ENCODE measurements at regions not wholly inside any gene's neighbourhood (a gene's known extent, or its start where the extent isn't known, plus 50 kb on each side); places are given as distances from the start of the nearest gene placed in this dataset.

GRCh38 chr20:57809661-57810172 lies 99.9 kb upstream of the PMEPA1 start:
- no TSS peak for BruUV-seq (replicated peaks)
- Histone ChIP-seq H3K9me2 (replicated peaks; ENCODE audit: low read length) (no peaks in the 10 kb centered on the region), H3K27ac (ENCODE audit: low read length) (no peak overlapping the region), H3F3A (ENCODE audit: low read length, unreplicated experiment) (no peaks in the 10 kb centered on the region), H2AFZ (ENCODE audit: low read length) (no peak overlapping the region), H3K79me2 (ENCODE audit: low read length) (no peaks in the 10 kb centered on the region), H3K27me3 (ENCODE audit: low read length) (no peaks in the 10 kb centered on the region), H3K4me2 (ENCODE audit: low read length) (no peak overlapping the region), H4K20me1 (ENCODE audit: low read length) (no peaks in the 10 kb centered on the region), H3K36me3 (ENCODE audit: low read depth, low read length) (no peaks in the 10 kb centered on the region), H3K4me1 (ENCODE audit: insufficient read depth, low read length) (peaks cover 6% of the 10 kb centered on the region; the same call in 1 of the 2 replicates), H3K9ac (ENCODE audit: low read length) (no peak overlapping the region), H3K4me3 (ENCODE audit: low read length) (no peak overlapping the region), H3K9me3 (ENCODE audit: low read length) (no peaks in the 10 kb centered on the region)
- DNase-seq = peak; percentile 68
- ChIA-PET CTCF (no interaction called here), POLR2A (ENCODE audit: unreplicated experiment) (no interaction called here)
- no peak for ATAC-seq
- TF ChIP-seq CTCF (conservative IDR thresholded peaks at IDR 0.05; ENCODE audit: low read depth, low read length) = 0 out of 2 replicates have a peak, but pooled peaks have one; percentile 20
- TF ChIP-seq EZH2phosphoT487 (IDR thresholded peaks at IDR 0.05; ENCODE audit: borderline replicate concordance, low read length) = no peak
- intact Hi-C loops (cut with micrococcal nuclease) = no loop called here

DNA sequence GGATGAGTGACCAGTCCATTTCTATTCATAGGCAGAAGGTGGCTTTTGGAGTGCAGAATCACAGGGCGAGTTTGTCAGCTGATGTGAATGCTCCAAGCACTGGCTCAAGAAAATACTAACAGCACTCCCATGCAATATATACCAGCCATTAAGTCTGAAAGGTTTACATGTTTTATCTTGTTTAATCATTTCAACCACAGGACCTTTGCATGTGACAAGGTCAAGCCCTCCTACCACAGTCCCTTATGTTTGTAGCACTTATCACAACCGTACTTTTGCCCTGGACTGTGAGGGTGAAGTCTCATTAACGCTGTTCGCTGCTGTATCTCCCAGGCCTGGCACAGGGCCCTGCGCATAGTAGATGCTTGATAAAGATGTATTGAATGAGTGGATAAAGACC lies 99.3 kb upstream of the PMEPA1 start:
- no peaks in the 10 kb centered on the region for H3K79me2 ChIP-seq (ENCODE audit: low read length)
- BruUV-seq (replicated peaks) = no TSS peak
- no peak for DNase-seq
- no peaks in the 10 kb centered on the region for H4K20me1 ChIP-seq (ENCODE audit: low read length)
- no peak overlapping the region for H2AFZ ChIP-seq (ENCODE audit: low read length)
- ChIA-PET CTCF (no interaction called here), POLR2A (ENCODE audit: unreplicated experiment) (no interaction called here)
- no peak overlapping the region for H3K9ac ChIP-seq (ENCODE audit: low read length)
- H3K4me3 ChIP-seq (ENCODE audit: low read length) = no peak overlapping the region
- TF ChIP-seq EZH2 (IDR thresholded peaks at IDR 0.05; ENCODE audit: low read length, unreplicated experiment) (no peak), CTCF (conservative IDR thresholded peaks at IDR 0.05; ENCODE audit: low read depth, low read length) (no peak), EZH2phosphoT487 (IDR thresholded peaks at IDR 0.05; ENCODE audit: borderline replicate concordance, low read length) (no peak)
- no peak overlapping the region for H3K4me2 ChIP-seq (ENCODE audit: low read length)
- no peak for ATAC-seq
- H3K9me3 ChIP-seq (ENCODE audit: low read length) = no peaks in the 10 kb centered on the region
- no peaks in the 10 kb centered on the region for H3K27me3 ChIP-seq (ENCODE audit: low read length)
- H3K27ac ChIP-seq (ENCODE audit: low read length) = no peak overlapping the region
- H3F3A ChIP-seq (ENCODE audit: low read length, unreplicated experiment) = no peaks in the 10 kb centered on the region
- no peaks in the 10 kb centered on the region for H3K36me3 ChIP-seq (ENCODE audit: low read depth, low read length)
- no peaks in the 10 kb centered on the region for H3K9me2 ChIP-seq (replicated peaks; ENCODE audit: low read length)
- peaks cover 6% of the 10 kb centered on the region; the same call in 1 of the 2 replicates for H3K4me1 ChIP-seq (ENCODE audit: insufficient read depth, low read length)
- intact Hi-C loops (cut with micrococcal nuclease) = no loop called here

GRCh38 chr20:57808264-57809070 lies 98.7 kb upstream of the PMEPA1 start:
- no peak for ATAC-seq
- peaks cover 6% of the 10 kb centered on the region; the same call in 1 of the 2 replicates for H3K4me1 ChIP-seq (ENCODE audit: insufficient read depth, low read length)
- H3K79me2 ChIP-seq (ENCODE audit: low read length) = no peaks in the 10 kb centered on the region
- BruUV-seq (replicated peaks) = no TSS peak
- H3K9me2 ChIP-seq (replicated peaks; ENCODE audit: low read length) = no peaks in the 10 kb centered on the region
- H3K27ac ChIP-seq (ENCODE audit: low read length) = no peak overlapping the region
- intact Hi-C loops (cut with micrococcal nuclease) = no loop called here
- ChIA-PET CTCF (no interaction called here), POLR2A (ENCODE audit: unreplicated experiment) (no interaction called here)
- H3K9me3 ChIP-seq (ENCODE audit: low read length) = no peaks in the 10 kb centered on the region
- H3K9ac ChIP-seq (ENCODE audit: low read length) = no peak overlapping the region
- no peak overlapping the region for H3K4me3 ChIP-seq (ENCODE audit: low read length)
- H3F3A ChIP-seq (ENCODE audit: low read length, unreplicated experiment) = no peaks in the 10 kb centered on the region
- no peaks in the 10 kb centered on the region for H3K27me3 ChIP-seq (ENCODE audit: low read length)
- TF ChIP-seq EZH2 (IDR thresholded peaks at IDR 0.05; ENCODE audit: low read length, unreplicated experiment) (no peak), EZH2phosphoT487 (IDR thresholded peaks at IDR 0.05; ENCODE audit: borderline replicate concordance, low read length) (no peak), CTCF (conservative IDR thresholded peaks at IDR 0.05; ENCODE audit: low read depth, low read length) (no peak)
- DNase-seq = no peak
- H3K36me3 ChIP-seq (ENCODE audit: low read depth, low read length) = no peaks in the 10 kb centered on the region
- H4K20me1 ChIP-seq (ENCODE audit: low read length) = no peaks in the 10 kb centered on the region
- H3K4me2 ChIP-seq (ENCODE audit: low read length) = no peak overlapping the region
- H2AFZ ChIP-seq (ENCODE audit: low read length) = no peak overlapping the region
